DOHH2 (cell line): ENCODE measurements at regions not wholly inside any gene's neighbourhood (a gene's known extent, or its start where the extent isn't known, plus 50 kb on each side); places are given as distances from the start of the nearest gene placed in this dataset.
"Not testable (repeated sequence)": the region's sequence is repeated elsewhere in the genome, so short reads cannot be mapped to it uniquely, and the experiment has no call there.

Source experiments
- H3F3A ChIP-seq: fragments of 200-600 bp; sonication (generic), shearing (Covaris generic); 2 replicates; pipeline ENCODE4 v1.6.0; 2016; ENCODE audit warnings: antibody characterized with exemption, mild to moderate bottlenecking; ENCODE audit not compliant: control insufficient read depth, insufficient read depth
- H3K27ac ChIP-seq: fragments of 200-600 bp; sonication (generic); 2 replicates; pipeline ENCODE4 v1.5.1; 2014; ENCODE audit warnings: low read depth, mild to moderate bottlenecking, low read length, moderate library complexity
- H3K27me3 ChIP-seq: fragments of 200-600 bp; sonication (generic); 2 replicates; pipeline ENCODE4 v1.6.1; 2014; ENCODE audit warnings: mild to moderate bottlenecking, low read length, mixed read lengths; ENCODE audit not compliant: control insufficient read depth
- H3K36me3 ChIP-seq: fragments of 200-600 bp; sonication (generic); 2 replicates; pipeline ENCODE4 v1.6.1; 2014; ENCODE audit warnings: mild to moderate bottlenecking, low read length, moderate library complexity, mixed read lengths; ENCODE audit not compliant: control insufficient read depth
- H3K4me1 ChIP-seq: fragments of 200-600 bp; sonication (generic); 2 replicates; pipeline ENCODE4 v1.6.1; 2014; ENCODE audit warnings: mild to moderate bottlenecking, low read length, mixed read lengths; ENCODE audit not compliant: control insufficient read depth
- H3K4me2 ChIP-seq: fragments of 200-600 bp; sonication (generic); 2 replicates; pipeline ENCODE4 v1.6.0; 2014; ENCODE audit warnings: mild to moderate bottlenecking, low read length, moderate library complexity
- H3K4me3 ChIP-seq: fragments of 200-600 bp; sonication (generic); 2 replicates; pipeline ENCODE4 v1.5.1; 2014; ENCODE audit warnings: mild to moderate bottlenecking, low read length, mixed read lengths
- H3K79me2 ChIP-seq: fragments of 200-600 bp; sonication (generic); 2 replicates; pipeline ENCODE4 v1.6.1; 2014; ENCODE audit warnings: mild to moderate bottlenecking, low read length, mixed read lengths; ENCODE audit not compliant: control insufficient read depth
- H3K9me2 ChIP-seq: fragments of 200-600 bp; sonication (generic); replicated peaks from 2 replicates; pipeline ENCODE4 v1.6.1; 2014; ENCODE audit warnings: mild to moderate bottlenecking, low read length, mixed read lengths; ENCODE audit not compliant: control insufficient read depth
- H3K9me3 ChIP-seq: fragments of 200-600 bp; sonication (generic); 2 replicates; pipeline ENCODE4 v1.6.1; 2014; ENCODE audit warnings: antibody characterized with exemption, low read length, mixed read lengths; ENCODE audit not compliant: control insufficient read depth, insufficient read depth
- H4K20me1 ChIP-seq: fragments of 200-600 bp; sonication (generic); 2 replicates; pipeline ENCODE4 v1.6.0; 2014; ENCODE audit warnings: low read depth, mild to moderate bottlenecking, antibody characterized with exemption, low read length, moderate library complexity; ENCODE audit not compliant: control insufficient read depth, insufficient read depth

DNA sequence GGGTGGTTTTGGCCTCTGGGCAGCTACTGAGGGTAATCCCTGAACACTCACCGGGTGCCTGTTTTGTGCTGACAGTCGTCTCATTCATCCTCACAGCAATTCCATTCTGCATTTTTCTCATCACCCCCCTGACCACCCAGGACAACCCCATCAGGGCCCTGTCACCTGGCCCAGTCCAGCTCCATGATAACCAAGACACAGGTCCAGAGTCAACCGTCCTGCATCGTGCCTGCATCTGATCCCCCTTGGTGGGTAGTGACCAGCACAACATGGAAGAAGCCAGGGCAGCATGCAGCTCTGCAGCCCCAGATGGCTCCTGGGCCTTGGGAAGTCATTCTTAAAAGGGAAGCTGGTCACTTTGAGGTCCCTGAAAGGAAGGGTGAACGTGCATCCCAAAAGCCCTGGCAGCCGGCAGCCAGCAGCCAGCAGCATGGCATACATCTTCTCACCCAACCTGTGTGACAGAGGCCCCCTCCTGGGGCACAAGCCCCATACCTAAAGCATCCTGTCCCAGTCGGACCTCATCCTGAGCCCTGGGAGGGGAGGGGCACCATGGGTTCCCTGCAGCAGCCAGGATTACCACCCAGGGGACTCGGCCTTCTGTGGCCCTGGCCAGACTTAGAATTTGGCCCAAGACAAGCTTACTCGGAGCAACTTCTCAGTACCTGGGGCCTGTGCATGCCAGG, 574.2 kb downstream of the CWH43 start:
- not testable (repeated sequence) for H3F3A ChIP-seq, H3K27me3 ChIP-seq, H3K4me3 ChIP-seq, H3K4me1 ChIP-seq, H4K20me1 ChIP-seq, H3K4me2 ChIP-seq, H3K9me2 ChIP-seq, H3K79me2 ChIP-seq, H3K9me3 ChIP-seq, H3K36me3 ChIP-seq, H3K27ac ChIP-seq

- not testable (repeated sequence) for H4K20me1 ChIP-seq, H3K27ac ChIP-seq, H3K4me1 ChIP-seq, H3K9me2 ChIP-seq, H3K4me2 ChIP-seq, H3F3A ChIP-seq, H3K4me3 ChIP-seq, H3K79me2 ChIP-seq, H3K36me3 ChIP-seq, H3K9me3 ChIP-seq, H3K27me3 ChIP-seq
Measured at GRCh38 chr4:49560883-49561282, 574.8 kb downstream of the CWH43 start.

- H3F3A ChIP-seq, H3K27me3 ChIP-seq, H3K27ac ChIP-seq, H3K36me3 ChIP-seq, H3K9me2 ChIP-seq, H3K4me2 ChIP-seq, H3K4me3 ChIP-seq, H3K9me3 ChIP-seq, H3K79me2 ChIP-seq, H3K4me1 ChIP-seq, H4K20me1 ChIP-seq: not testable (repeated sequence)
Measured at GRCh38 chr4:49570248-49570647, 584.2 kb downstream of the CWH43 start.

DNA sequence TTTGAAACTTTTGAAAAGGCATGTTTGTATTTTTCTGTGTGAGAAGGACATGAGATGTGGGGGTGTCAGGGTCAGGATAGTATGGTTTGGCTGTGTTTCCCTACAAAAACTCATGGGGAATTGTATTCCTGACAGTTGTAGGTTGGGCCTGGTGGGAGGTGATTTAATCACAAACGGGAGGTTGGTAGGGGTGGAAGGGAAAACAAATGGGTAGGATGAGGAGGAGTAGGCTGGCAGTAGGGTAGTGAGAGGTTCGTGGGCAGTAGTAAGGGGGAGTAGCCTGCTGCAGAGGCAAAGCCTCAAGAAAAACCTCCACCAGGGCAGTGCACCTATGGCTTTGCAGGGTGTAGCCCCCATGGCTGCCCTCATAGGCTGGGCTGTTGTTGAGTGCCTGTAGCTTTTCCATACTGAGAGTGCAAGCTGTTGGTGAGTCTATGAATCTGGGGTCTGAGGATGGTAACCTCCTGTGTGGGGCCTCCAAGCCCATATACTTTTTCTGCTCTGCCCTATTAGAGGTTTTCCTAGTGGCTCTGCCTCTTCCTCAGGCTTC, 587.7 kb downstream of the CWH43 start:
- not testable (repeated sequence) for H3K9me3 ChIP-seq, H3F3A ChIP-seq, H3K36me3 ChIP-seq, H3K4me1 ChIP-seq, H4K20me1 ChIP-seq, H3K9me2 ChIP-seq, H3K79me2 ChIP-seq, H3K4me3 ChIP-seq, H3K27me3 ChIP-seq, H3K4me2 ChIP-seq, H3K27ac ChIP-seq

DNA sequence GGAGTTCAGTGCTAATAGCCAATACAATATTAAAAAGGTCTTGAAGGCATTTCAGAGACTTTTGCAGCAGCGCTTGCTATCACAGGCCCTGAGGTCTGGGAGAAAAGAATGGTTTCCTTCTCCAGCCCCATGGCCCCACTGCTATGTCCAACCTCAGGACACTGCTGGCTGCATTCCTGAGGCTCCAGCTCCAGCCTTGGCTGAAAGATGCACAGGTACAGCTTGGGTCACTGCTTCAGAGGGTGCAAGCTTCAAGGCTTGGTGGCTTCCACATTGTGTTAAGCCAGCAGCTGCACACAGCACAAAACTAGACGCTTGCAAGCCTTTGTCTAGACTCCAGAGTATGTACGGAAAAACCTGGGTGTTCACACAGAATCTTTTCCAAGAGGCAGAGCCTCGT, 589.2 kb downstream of the CWH43 start:
- H4K20me1 ChIP-seq, H3F3A ChIP-seq, H3K9me2 ChIP-seq, H3K4me1 ChIP-seq, H3K79me2 ChIP-seq, H3K36me3 ChIP-seq, H3K9me3 ChIP-seq, H3K27me3 ChIP-seq, H3K27ac ChIP-seq, H3K4me2 ChIP-seq, H3K4me3 ChIP-seq: not testable (repeated sequence)

GRCh38 chr4:49578371-49578770, 592.3 kb downstream of the CWH43 start:
- H3K79me2 ChIP-seq, H3K4me3 ChIP-seq, H4K20me1 ChIP-seq, H3K27me3 ChIP-seq, H3F3A ChIP-seq, H3K4me2 ChIP-seq, H3K9me2 ChIP-seq, H3K4me1 ChIP-seq, H3K27ac ChIP-seq, H3K36me3 ChIP-seq, H3K9me3 ChIP-seq: not testable (repeated sequence)

DNA sequence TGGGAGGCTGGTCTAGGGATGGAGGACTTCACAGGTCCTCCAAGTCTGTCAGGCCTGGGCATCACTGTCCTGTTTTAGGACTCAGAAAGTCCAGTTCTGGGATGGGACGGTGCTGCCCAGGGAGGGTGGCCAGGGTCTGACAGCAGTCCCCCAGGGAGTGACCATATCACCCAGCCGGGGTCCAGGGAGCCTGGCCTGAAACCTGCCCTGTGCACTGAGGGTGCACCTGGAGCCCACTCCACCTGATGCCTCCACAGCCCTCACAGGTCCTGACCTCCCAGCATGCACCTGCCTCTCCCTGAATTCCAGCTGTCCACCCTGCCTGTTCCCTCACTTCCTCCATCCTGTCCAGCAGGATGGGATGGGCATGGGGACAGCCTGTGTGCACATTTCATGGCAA, 592.8 kb downstream of the CWH43 start:
- H3K36me3 ChIP-seq, H3K9me3 ChIP-seq, H4K20me1 ChIP-seq, H3K79me2 ChIP-seq, H3K4me1 ChIP-seq, H3K27me3 ChIP-seq, H3K4me3 ChIP-seq, H3F3A ChIP-seq, H3K4me2 ChIP-seq, H3K27ac ChIP-seq, H3K9me2 ChIP-seq: not testable (repeated sequence)

- not testable (repeated sequence) for H3K27ac ChIP-seq, H3F3A ChIP-seq, H3K4me2 ChIP-seq, H3K27me3 ChIP-seq, H3K4me3 ChIP-seq, H3K36me3 ChIP-seq, H3K79me2 ChIP-seq, H4K20me1 ChIP-seq, H3K9me3 ChIP-seq, H3K4me1 ChIP-seq, H3K9me2 ChIP-seq
Measured at GRCh38 chr4:49580166-49580565, 594.1 kb downstream of the CWH43 start.
